Caco-2 (cell line): ENCODE measurements at regions not wholly inside any gene's neighbourhood (a gene's known extent, or its start where the extent isn't known, plus 50 kb on each side); places are given as distances from the start of the nearest gene placed in this dataset.

Experiments used
- BruUV-seq: library from RNA; stranded (reverse); fragments of 400-500 nt; replicated peaks from 2 replicates; lab custom pipeline; 2021; lab: Mats Ljungman, UMichigan
- CTCF ChIA-PET: fragments of 300-600 bp; sonication (Branson Sonifier 250); formaldehyde crosslinking; loops from one replicate; lab custom pipeline; 2022; ENCODE audit warnings: antibody characterized with exemption; lab: Charles Lee
- POLR2A ChIA-PET: fragments of 300-600 bp; sonication (Branson Sonifier 250); formaldehyde crosslinking; loops from one replicate; lab custom pipeline; 2022; ENCODE audit warnings: antibody characterized with exemption; lab: Charles Lee
- DNase-seq, 2 experiments: peaks; one replicate each; pipeline versions ENCODE4 v3.0.0 to v3.0.0-alpha.2; 2020 to 2022
- H3K27me3 ChIP-seq: replicated peaks from 2 replicates; pipeline ENCODE4 v1.6.0; 2011; ENCODE audit warnings: low read length; ENCODE audit not compliant: control insufficient read depth, insufficient read depth
- H3K36me3 ChIP-seq: 2 replicates; pipeline ENCODE4 v1.5.1; 2011; ENCODE audit warnings: low read length; ENCODE audit not compliant: control insufficient read depth, insufficient read depth
- H3K4me1 ChIP-seq: fragments of 250-450 bp; sonication (Bioruptor Pico); 2 replicates; pipeline ENCODE4 v1.5.1; 2020; ENCODE audit warnings: mild to moderate bottlenecking
- H3K4me3 ChIP-seq: 2 replicates; pipeline ENCODE4 v1.5.1; 2011; ENCODE audit warnings: low read depth, mild to moderate bottlenecking, control low read depth, low read length
- H3K9me3 ChIP-seq: fragments of 250-450 bp; sonication (Bioruptor Pico); 2 replicates; pipeline ENCODE4 v1.5.1; 2020; ENCODE audit warnings: mild to moderate bottlenecking, moderate library complexity
- H3K27ac Mint-ChIP-seq: one replicate; pipeline ENCODE4 v1.8.0; 2022; ENCODE audit warnings: mixed read lengths; ENCODE audit not compliant: unreplicated experiment
- H3K27me3 Mint-ChIP-seq: one replicate; pipeline ENCODE4 v1.8.0; 2022; ENCODE audit warnings: mixed read lengths; ENCODE audit not compliant: insufficient read depth, unreplicated experiment
- H3K36me3 Mint-ChIP-seq: one replicate; pipeline ENCODE4 v1.8.0; 2022; ENCODE audit warnings: mild to moderate bottlenecking, mixed read lengths; ENCODE audit not compliant: insufficient read depth, unreplicated experiment
- H3K4me1 Mint-ChIP-seq: one replicate; pipeline ENCODE4 v1.8.0; 2022; ENCODE audit warnings: low read depth, mixed read lengths; ENCODE audit not compliant: unreplicated experiment
- H3K4me3 Mint-ChIP-seq: one replicate; pipeline ENCODE4 v1.8.0; 2022; ENCODE audit warnings: mild to moderate bottlenecking, moderate library complexity, mixed read lengths; ENCODE audit not compliant: unreplicated experiment
- H3K9me3 Mint-ChIP-seq: one replicate; pipeline ENCODE4 v1.8.0; 2022; ENCODE audit warnings: mixed read lengths; ENCODE audit not compliant: unreplicated experiment
- CTCF ChIP-seq, 2 experiments: fragments of 200-600 bp in 1 of 2; IDR thresholded peaks; 1 replicate in 1 of 2; 2 replicates in 1 of 2; pipeline versions ENCODE4 v1.5.1 to v1.8.0; 2011 to 2022; ENCODE audit warnings: antibody characterized with exemption in 1 of 2, control low read depth in 1 of 2, inconsistent platforms in 1 of 2, low read depth in 1 of 2, low read length in 1 of 2, mild to moderate bottlenecking in 1 of 2, moderate library complexity in 1 of 2; ENCODE audit not compliant: insufficient read depth in 1 of 2, severe bottlenecking in 1 of 2, unreplicated experiment in 1 of 2
- intact Hi-C: fragments of 100-400 bp; cut with micrococcal nuclease; formaldehyde crosslinking; loops from one replicate; pipeline ENCODE4 v1.10.0; 2022; ENCODE audit not compliant: unreplicated experiment

DNA sequence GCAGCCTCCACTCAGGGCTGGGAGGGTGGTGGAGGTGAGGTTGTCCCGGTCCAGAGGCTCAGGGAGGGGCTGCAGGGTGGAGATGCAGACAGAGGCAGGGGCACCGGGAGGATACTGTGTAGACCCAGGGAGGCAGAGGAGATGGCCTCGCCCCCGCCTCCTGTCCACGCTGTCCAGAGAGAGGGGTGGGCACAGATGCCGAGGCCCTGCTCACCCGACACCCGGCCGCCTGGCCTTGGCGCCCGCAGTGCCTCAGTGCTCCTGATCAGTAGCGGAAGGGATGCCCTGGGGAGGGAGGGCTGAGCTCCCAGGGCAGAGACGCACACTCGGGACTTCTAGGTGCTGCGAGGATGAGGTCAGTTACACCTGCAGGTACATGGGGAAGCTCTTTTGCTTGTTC is 102.7 kb upstream of the TTC34 start:
- intact Hi-C loops, result no loop called here
- H3K36me3 Mint-ChIP-seq, result no peaks in the 10 kb centered on the region
- Histone ChIP-seq H3K4me3 (no peak overlapping the region), H3K27me3 (no peaks in the 10 kb centered on the region), H3K4me1 (no peaks in the 10 kb centered on the region), H3K36me3 (no peaks in the 10 kb centered on the region), H3K9me3 (no peaks in the 10 kb centered on the region)
- H3K4me3 Mint-ChIP-seq, result no peak overlapping the region
- no peak overlapping the region for H3K27ac Mint-ChIP-seq
- TF ChIP-seq CTCF (IDR thresholded peaks at IDR 0.05; ENCODE audit: insufficient read depth in 1 of 2, low read depth in 1 of 2, low read length in 1 of 2, severe bottlenecking in 1 of 2, unreplicated experiment in 1 of 2), result no peak
- ChIA-PET CTCF (no interaction called here), POLR2A (no interaction called here)
- no peak for DNase-seq
- H3K9me3 Mint-ChIP-seq, result no peaks in the 10 kb centered on the region
- no TSS peak for BruUV-seq
- H3K27me3 Mint-ChIP-seq, result peaks cover 9% of the 10 kb centered on the region
- no peaks in the 10 kb centered on the region for H3K4me1 Mint-ChIP-seq

GRCh38 chr1:2905356-2905755 is 103.9 kb upstream of the TTC34 start:
- no peaks in the 10 kb centered on the region for H3K36me3 ChIP-seq
- no TSS peak for BruUV-seq
- no peaks in the 10 kb centered on the region for H3K27me3 ChIP-seq
- H3K9me3 Mint-ChIP-seq, result no peaks in the 10 kb centered on the region
- no peaks in the 10 kb centered on the region for H3K9me3 ChIP-seq
- CTCF ChIA-PET, result no interaction called here
- H3K4me3 Mint-ChIP-seq, result no peak overlapping the region
- DNase-seq, result no peak
- no peaks in the 10 kb centered on the region for H3K4me1 Mint-ChIP-seq
- TF ChIP-seq CTCF (IDR thresholded peaks at IDR 0.05; ENCODE audit: insufficient read depth in 1 of 2, low read depth in 1 of 2, low read length in 1 of 2, severe bottlenecking in 1 of 2, unreplicated experiment in 1 of 2), result no peak
- intact Hi-C loops, result no loop called here
- no peaks in the 10 kb centered on the region for H3K4me1 ChIP-seq
- H3K27me3 Mint-ChIP-seq, result peaks cover 7% of the 10 kb centered on the region
- H3K36me3 Mint-ChIP-seq, result no peaks in the 10 kb centered on the region
- no peak overlapping the region for H3K4me3 ChIP-seq
- POLR2A ChIA-PET, result no interaction called here
- no peak overlapping the region for H3K27ac Mint-ChIP-seq

GRCh38 chr1:2906085-2906484 is 104.6 kb upstream of the TTC34 start:
- H3K36me3 Mint-ChIP-seq, result no peaks in the 10 kb centered on the region
- no peak for DNase-seq
- no peaks in the 10 kb centered on the region for H3K4me1 ChIP-seq
- BruUV-seq, result no TSS peak
- no peaks in the 10 kb centered on the region for H3K9me3 ChIP-seq
- H3K9me3 Mint-ChIP-seq, result no peaks in the 10 kb centered on the region
- no peak overlapping the region for H3K4me3 Mint-ChIP-seq
- H3K27ac Mint-ChIP-seq, result no peak overlapping the region
- ChIA-PET POLR2A (no interaction called here), CTCF (no interaction called here)
- TF ChIP-seq CTCF (IDR thresholded peaks at IDR 0.05; ENCODE audit: insufficient read depth in 1 of 2, low read depth in 1 of 2, low read length in 1 of 2, severe bottlenecking in 1 of 2, unreplicated experiment in 1 of 2), result no peak
- H3K27me3 Mint-ChIP-seq, result peaks cover 7% of the 10 kb centered on the region
- no peaks in the 10 kb centered on the region for H3K36me3 ChIP-seq
- H3K4me3 ChIP-seq, result no peak overlapping the region
- no peaks in the 10 kb centered on the region for H3K4me1 Mint-ChIP-seq
- H3K27me3 ChIP-seq, result no peaks in the 10 kb centered on the region
- intact Hi-C loops, result no loop called here
